Lung (tissue), 11 donors: ENCODE measurements at regions not wholly inside any gene's neighbourhood (a gene's known extent, or its start where the extent isn't known, plus 50 kb on each side); places are given as distances from the start of the nearest gene placed in this dataset.
"Not testable (repeated sequence)": the region's sequence is repeated elsewhere in the genome, so short reads cannot be mapped to it uniquely, and the experiment has no call there.

Experiments
- ATAC-seq: fragments of 200-7000 bp; cut with Tn5 transposase; one replicate; pipeline ENCODE4 v1.9.1; 2020; ENCODE audit warnings: moderate number of reproducible peaks; ENCODE audit not compliant: insufficient read depth, low FRiP score
- DNase-seq, 3 donors: peaks; one replicate each; pipeline ENCODE4 v3.0.0-alpha.2; 2013 to 2017
- H3K27ac ChIP-seq, 2 donors: one replicate each; pipeline ENCODE4 v1.5.1; 2013; ENCODE audit warnings: mild to moderate bottlenecking in 2 of 2, moderate library complexity in 2 of 2, control low read depth in 1 of 2, inconsistent platforms in 1 of 2, low read depth in 1 of 2, low read length in 1 of 2
- H3K27me3 ChIP-seq, 3 donors: one replicate each; pipeline ENCODE4 v1.5.1; 2013; ENCODE audit warnings: low read length in 2 of 3; ENCODE audit not compliant: control insufficient read depth in 3 of 3, insufficient read depth in 3 of 3
- H3K36me3 ChIP-seq, 4 donors: one replicate each; pipeline ENCODE4 v1.5.1; 2013; ENCODE audit warnings: low read length in 4 of 4, mild to moderate bottlenecking in 1 of 4, moderate library complexity in 1 of 4; ENCODE audit not compliant: control insufficient read depth in 4 of 4, insufficient read depth in 4 of 4
- H3K4me1 ChIP-seq, 5 donors: one replicate each; pipeline ENCODE4 v1.5.1; 2013; ENCODE audit warnings: low read length in 5 of 5, mild to moderate bottlenecking in 2 of 5, moderate library complexity in 1 of 5; ENCODE audit not compliant: control insufficient read depth in 5 of 5, insufficient read depth in 5 of 5
- H3K4me3 ChIP-seq: one replicate; pipeline ENCODE4 v1.5.1; 2013; ENCODE audit warnings: mild to moderate bottlenecking, control low read depth, moderate library complexity
- H3K9ac ChIP-seq, 2 donors: one replicate each; pipeline ENCODE4 v1.5.1; 2013; ENCODE audit warnings: low read length in 2 of 2, control low read depth in 1 of 2; ENCODE audit not compliant: insufficient read depth in 1 of 2
- H3K9me3 ChIP-seq, 4 donors: one replicate each; pipeline ENCODE4 v1.5.1; 2013; ENCODE audit warnings: low read length in 3 of 4, mild to moderate bottlenecking in 1 of 4, moderate library complexity in 1 of 4; ENCODE audit not compliant: control insufficient read depth in 4 of 4, insufficient read depth in 3 of 4
- WGBS, 2 donors: extraction: QIAGEN DNeasy Blood & Tissue Kit; methylation state at CpG; one replicate each; pipeline ENCODE4 v1.1.7; 2013; 5-methylcytosine and 5-hydroxymethylcytosine counted together
- TF ChIP-seq, protein P1 (sequence below): IDR thresholded peaks from 2 replicates; pipeline ENCODE4 v1.5.1; 2012; ENCODE audit warnings: mild to moderate bottlenecking; ENCODE audit errors: control extremely low read depth, extremely low read depth
- donor health status: control.
- donor health status: control.
- donor health status: Bipolar disorder and iron deficiency.
- donor health status: healthy.
- donor health status: DM: yes; HTN: yes; CAD: no.

DNA sequence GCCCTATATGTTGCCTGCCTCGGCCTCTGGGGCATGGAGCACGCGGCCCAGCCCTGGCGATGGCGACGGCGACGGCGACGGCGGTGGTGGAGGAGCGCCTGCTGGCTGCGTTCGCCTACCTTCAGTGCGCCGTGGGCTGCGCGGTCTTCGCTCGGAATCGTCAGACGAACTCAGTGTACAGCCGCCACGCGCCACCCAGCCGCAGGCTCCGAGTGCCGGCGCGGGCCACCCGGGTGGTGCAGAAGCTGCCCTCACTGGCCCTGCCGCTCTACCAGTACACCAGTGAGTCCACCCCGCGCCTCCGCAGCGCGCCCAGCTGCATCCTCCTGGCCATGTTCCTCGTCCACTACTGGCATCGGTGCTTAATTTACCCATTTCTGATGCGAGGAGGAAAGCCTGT lies 83.7 kb upstream of the F9 start:
- 94 to 99% methylated on average over 30 to 40 of the region's 40 CpGs for WGBS, 2 donors
- peaks cover 0 to 14% (median 2%) of the 10 kb centered on the region in 4 donors for H3K9me3 ChIP-seq
- DNase-seq (no peak), ATAC-seq (no peak)
- TF ChIP-seq, protein P1, sequence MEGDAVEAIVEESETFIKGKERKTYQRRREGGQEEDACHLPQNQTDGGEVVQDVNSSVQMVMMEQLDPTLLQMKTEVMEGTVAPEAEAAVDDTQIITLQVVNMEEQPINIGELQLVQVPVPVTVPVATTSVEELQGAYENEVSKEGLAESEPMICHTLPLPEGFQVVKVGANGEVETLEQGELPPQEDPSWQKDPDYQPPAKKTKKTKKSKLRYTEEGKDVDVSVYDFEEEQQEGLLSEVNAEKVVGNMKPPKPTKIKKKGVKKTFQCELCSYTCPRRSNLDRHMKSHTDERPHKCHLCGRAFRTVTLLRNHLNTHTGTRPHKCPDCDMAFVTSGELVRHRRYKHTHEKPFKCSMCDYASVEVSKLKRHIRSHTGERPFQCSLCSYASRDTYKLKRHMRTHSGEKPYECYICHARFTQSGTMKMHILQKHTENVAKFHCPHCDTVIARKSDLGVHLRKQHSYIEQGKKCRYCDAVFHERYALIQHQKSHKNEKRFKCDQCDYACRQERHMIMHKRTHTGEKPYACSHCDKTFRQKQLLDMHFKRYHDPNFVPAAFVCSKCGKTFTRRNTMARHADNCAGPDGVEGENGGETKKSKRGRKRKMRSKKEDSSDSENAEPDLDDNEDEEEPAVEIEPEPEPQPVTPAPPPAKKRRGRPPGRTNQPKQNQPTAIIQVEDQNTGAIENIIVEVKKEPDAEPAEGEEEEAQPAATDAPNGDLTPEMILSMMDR: no peak
- H3K4me1 ChIP-seq: no peaks in the 10 kb centered on the region
- no peaks in the 10 kb centered on the region for H3K36me3 ChIP-seq
- H3K9ac ChIP-seq: no peak overlapping the region
- no peak overlapping the region for H3K27ac ChIP-seq
- no peaks in the 10 kb centered on the region for H3K27me3 ChIP-seq
- no peak overlapping the region for H3K4me3 ChIP-seq

DNA sequence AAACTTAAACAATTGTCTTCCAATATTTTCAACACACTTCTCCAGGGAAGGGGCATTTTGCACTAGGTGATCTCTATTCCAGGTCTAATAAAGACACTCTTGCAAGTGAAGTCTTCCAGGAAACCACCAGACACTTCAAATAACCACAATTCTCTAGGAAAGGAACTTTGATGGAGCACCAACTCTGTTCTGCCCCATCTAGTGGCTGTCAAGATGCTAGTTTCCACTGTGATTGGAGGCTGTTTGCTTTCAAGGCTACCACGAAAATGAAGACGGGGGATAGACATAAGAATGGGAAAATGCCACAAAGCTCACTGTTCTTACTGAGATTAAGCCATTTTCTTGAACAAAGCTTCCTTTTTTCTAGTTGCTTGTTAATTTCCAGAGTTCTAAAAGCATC lies 100.6 kb upstream of the F9 start:
- TF ChIP-seq, protein P1: no peak

DNA sequence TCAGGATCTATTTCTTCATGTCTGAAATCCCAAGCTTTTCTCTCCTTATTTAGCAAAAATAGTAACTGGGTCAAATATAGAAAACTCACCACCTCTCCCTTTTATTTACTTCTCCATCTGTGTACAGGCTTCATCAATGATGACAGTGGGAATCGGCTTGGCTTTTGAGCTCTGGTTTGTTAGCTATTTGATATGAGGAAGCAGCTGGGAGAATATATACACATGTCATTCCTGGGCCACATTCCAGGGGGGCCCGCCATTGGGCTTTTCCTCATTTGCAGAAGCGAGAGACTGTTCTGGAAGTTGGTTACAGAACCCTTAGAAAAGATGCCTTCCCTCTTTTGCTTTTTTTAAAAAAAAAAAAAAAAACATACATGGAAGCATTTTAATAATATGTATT lies 107.4 kb upstream of the F9 start:
- Histone ChIP-seq H3K27me3 (peaks cover 0 to 3% (median 0%) of the 10 kb centered on the region in 3 donors), H3K4me1 (no peaks in the 10 kb centered on the region), H3K9me3 (peaks cover 0 to 2% (median 0%) of the 10 kb centered on the region in 4 donors), H3K36me3 (no peaks in the 10 kb centered on the region), H3K4me3 (no peak overlapping the region), H3K27ac (no peak overlapping the region), H3K9ac (no peak overlapping the region)
- 42 to 64% methylated on average over 3 of the region's 3 CpGs for WGBS, 2 donors
- ATAC-seq (no peak), DNase-seq (peak; percentile 36 to 52 (median 49))
- TF ChIP-seq, protein P1: no peak

More for the DNA sequence above, 100.6 kb upstream of the F9 start:
- H3K36me3 ChIP-seq: no peaks in the 10 kb centered on the region
- ATAC-seq (no peak), DNase-seq (peak in 2 of 3 donors; percentile 1 to 13)
- no peak overlapping the region for H3K9ac ChIP-seq
- peaks cover 0 to 3% (median 0%) of the 10 kb centered on the region in 3 donors for H3K27me3 ChIP-seq
- no peaks in the 10 kb centered on the region for H3K4me1 ChIP-seq
- H3K4me3 ChIP-seq: no peak overlapping the region
- no peak overlapping the region for H3K27ac ChIP-seq
- WGBS, 2 donors: 24 to 26% methylated on average over 2 of the region's 2 CpGs
- no peaks in the 10 kb centered on the region for H3K9me3 ChIP-seq

DNA sequence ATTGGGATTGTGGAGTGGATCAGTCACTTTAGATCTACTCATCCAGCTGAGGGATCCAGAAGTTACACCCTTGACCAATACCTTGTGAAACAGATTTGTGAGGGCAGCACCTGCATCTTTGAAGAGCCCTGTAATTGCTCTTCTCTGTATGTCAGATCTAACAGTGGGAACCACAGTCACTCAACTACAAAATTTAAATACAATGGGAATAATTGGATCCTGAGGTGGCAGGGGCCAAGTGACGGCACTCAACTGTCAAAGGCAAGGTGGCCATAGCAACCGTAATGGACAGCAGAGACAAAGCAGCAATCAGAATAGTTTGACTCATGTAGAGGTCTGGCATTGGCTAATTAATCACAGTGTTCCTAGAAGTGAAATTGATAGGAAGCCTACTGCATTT lies 132.3 kb upstream of the F9 start:
- WGBS, 2 donors: 94 to 95% methylated on average over 2 of the region's 2 CpGs
- H3K4me1 ChIP-seq, H3K27ac ChIP-seq, H3K27me3 ChIP-seq, H3K36me3 ChIP-seq, H3K4me3 ChIP-seq, DNase-seq, ATAC-seq, H3K9ac ChIP-seq: not testable (repeated sequence)
- H3K9me3 ChIP-seq: peaks cover 0 to 11% (median 4%) of the 10 kb centered on the region in 4 donors
